Upper lobe of left lung (tissue), 4 donors: ENCODE measurements at regions not wholly inside any gene's neighbourhood (a gene's known extent, or its start where the extent isn't known, plus 50 kb on each side); places are given as distances from the start of the nearest gene placed in this dataset.

Experiments
- EP300 ChIP-seq, 4 donors: sonication (generic); formaldehyde crosslinking; IDR thresholded peaks; one replicate each; pipeline ENCODE4 v1.5.1; 2017; ENCODE audit warnings: antibody characterized with exemption in 4 of 4, control low read depth in 2 of 4
- POLR2A ChIP-seq, 4 donors: fragments of 450-650 bp; IDR thresholded peaks; one replicate each; pipeline ENCODE4 v1.5.1; 2016 to 2017; ENCODE audit warnings: antibody characterized with exemption in 4 of 4, mild to moderate bottlenecking in 2 of 4
- TF ChIP-seq, protein P1 (sequence below), 6 experiments: fragments of 450-650 bp in 4 of 6; fragments of 200-600 bp in 2 of 6; sonication (generic) in 2 of 6; IDR thresholded peaks; one replicate each; pipeline ENCODE4 v1.5.1; 2016 to 2019; ENCODE audit warnings: antibody characterized with exemption in 6 of 6

DNA sequence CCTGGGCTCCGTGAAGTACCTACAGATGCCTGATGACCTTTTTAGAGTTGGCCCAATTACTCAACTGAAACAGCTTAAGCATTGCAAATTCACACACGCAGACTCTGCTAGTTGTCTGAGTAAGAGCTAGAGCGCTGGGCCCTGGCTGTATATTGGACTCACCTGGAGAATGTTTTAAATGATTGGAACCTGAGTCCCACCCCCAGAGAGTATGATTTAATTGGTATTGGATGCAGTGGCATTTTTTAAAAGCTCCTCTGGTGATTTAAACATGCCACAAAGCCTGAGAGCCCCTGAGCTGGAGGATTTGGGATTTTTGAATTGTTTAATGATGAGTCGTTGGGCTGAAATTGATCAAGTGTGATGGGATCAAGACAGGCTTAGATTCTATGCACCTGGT is 143.9 kb upstream of the SDK2 start:
- TF ChIP-seq, protein P1, sequence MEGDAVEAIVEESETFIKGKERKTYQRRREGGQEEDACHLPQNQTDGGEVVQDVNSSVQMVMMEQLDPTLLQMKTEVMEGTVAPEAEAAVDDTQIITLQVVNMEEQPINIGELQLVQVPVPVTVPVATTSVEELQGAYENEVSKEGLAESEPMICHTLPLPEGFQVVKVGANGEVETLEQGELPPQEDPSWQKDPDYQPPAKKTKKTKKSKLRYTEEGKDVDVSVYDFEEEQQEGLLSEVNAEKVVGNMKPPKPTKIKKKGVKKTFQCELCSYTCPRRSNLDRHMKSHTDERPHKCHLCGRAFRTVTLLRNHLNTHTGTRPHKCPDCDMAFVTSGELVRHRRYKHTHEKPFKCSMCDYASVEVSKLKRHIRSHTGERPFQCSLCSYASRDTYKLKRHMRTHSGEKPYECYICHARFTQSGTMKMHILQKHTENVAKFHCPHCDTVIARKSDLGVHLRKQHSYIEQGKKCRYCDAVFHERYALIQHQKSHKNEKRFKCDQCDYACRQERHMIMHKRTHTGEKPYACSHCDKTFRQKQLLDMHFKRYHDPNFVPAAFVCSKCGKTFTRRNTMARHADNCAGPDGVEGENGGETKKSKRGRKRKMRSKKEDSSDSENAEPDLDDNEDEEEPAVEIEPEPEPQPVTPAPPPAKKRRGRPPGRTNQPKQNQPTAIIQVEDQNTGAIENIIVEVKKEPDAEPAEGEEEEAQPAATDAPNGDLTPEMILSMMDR (IDR thresholded peaks at IDR 0.05), result no peak
- TF ChIP-seq EP300 (IDR thresholded peaks at IDR 0.05) (no peak), POLR2A (IDR thresholded peaks at IDR 0.05) (no peak)
